GM23338 (cell line): ENCODE measurements at regions not wholly inside any gene's neighbourhood (a gene's known extent, or its start where the extent isn't known, plus 50 kb on each side); places are given as distances from the start of the nearest gene placed in this dataset.

ENCODE experiments used
- ATAC-seq: fragments of 200-7000 bp; cut with Tn5 transposase; 3 replicates; pipeline ENCODE4 v1.9.1; 2020
- DNase-seq: peaks from one replicate; pipeline ENCODE4 v3.0.0-alpha.2; 2015; ENCODE audit warnings: low spot score
- H2AFZ ChIP-seq: fragments of 200-600 bp; sonication (generic); 2 replicates; pipeline ENCODE4 v1.8.0; 2016; ENCODE audit warnings: antibody characterized with exemption, mild to moderate bottlenecking, moderate library complexity
- H3F3A ChIP-seq: fragments of 200-600 bp; sonication (generic); replicated peaks from 2 replicates; pipeline ENCODE4 v1.8.0; 2017; ENCODE audit warnings: antibody characterized with exemption, mixed run types, low read depth
- H3K27ac ChIP-seq: fragments of 200-600 bp; sonication (generic); 2 replicates; pipeline ENCODE4 v1.6.1; 2016; ENCODE audit warnings: low read depth
- H3K27me3 ChIP-seq: fragments of 200-600 bp; sonication (generic); 2 replicates; pipeline ENCODE4 v1.8.0; 2016; ENCODE audit warnings: mild to moderate bottlenecking, mixed run types, moderate library complexity; ENCODE audit not compliant: insufficient read depth
- H3K36me3 ChIP-seq: fragments of 200-600 bp; sonication (generic); 2 replicates; pipeline ENCODE4 v1.8.0; 2016; ENCODE audit warnings: mild to moderate bottlenecking; ENCODE audit not compliant: insufficient read depth
- H3K4me1 ChIP-seq: fragments of 200-600 bp; sonication (generic); 2 replicates; pipeline ENCODE4 v1.8.0; 2016; ENCODE audit warnings: mild to moderate bottlenecking, moderate library complexity; ENCODE audit not compliant: insufficient read depth
- H3K4me2 ChIP-seq: fragments of 200-600 bp; sonication (generic); 2 replicates; pipeline ENCODE4 v1.7.1; 2017; ENCODE audit warnings: mixed run types
- H3K4me3 ChIP-seq: fragments of 200-600 bp; sonication (generic); 2 replicates; pipeline ENCODE4 v1.6.1; 2016; ENCODE audit warnings: mixed run types
- H3K79me2 ChIP-seq: fragments of 200-600 bp; sonication (generic); replicated peaks from 2 replicates; pipeline ENCODE4 v1.8.0; 2017; ENCODE audit warnings: mild to moderate bottlenecking; ENCODE audit not compliant: insufficient read depth
- H3K9me2 ChIP-seq: fragments of 200-600 bp; sonication (generic); 2 replicates; pipeline ENCODE4 v1.8.0; 2017; ENCODE audit not compliant: insufficient read depth
- H4K20me1 ChIP-seq: fragments of 200-600 bp; sonication (generic); replicated peaks from 2 replicates; pipeline ENCODE4 v1.8.0; 2017; ENCODE audit warnings: mild to moderate bottlenecking; ENCODE audit not compliant: insufficient read depth
- H3K27ac Mint-ChIP-seq: 2 replicates; pipeline ENCODE4 v1.8.0; 2020; ENCODE audit warnings: inconsistent platforms, mild to moderate bottlenecking, moderate library complexity, mixed read lengths
- H3K27me3 Mint-ChIP-seq: 3 replicates; pipeline ENCODE4 v1.8.0; 2022; ENCODE audit warnings: low read depth, mild to moderate bottlenecking, moderate library complexity, mixed read lengths, inconsistent platforms; ENCODE audit not compliant: insufficient read depth, poor library complexity
- H3K36me3 Mint-ChIP-seq: 3 replicates; pipeline ENCODE4 v1.8.0; 2021; ENCODE audit warnings: low read depth, mild to moderate bottlenecking, inconsistent platforms, moderate library complexity, mixed read lengths
- H3K4me1 Mint-ChIP-seq: 3 replicates; pipeline ENCODE4 v1.8.0; 2020; ENCODE audit warnings: mild to moderate bottlenecking, inconsistent platforms, mixed read lengths
- H3K4me3 Mint-ChIP-seq: 3 replicates; pipeline ENCODE4 v1.8.0; 2021; ENCODE audit warnings: moderate library complexity, mild to moderate bottlenecking, inconsistent platforms, mixed read lengths
- H3K9me3 Mint-ChIP-seq: 3 replicates; pipeline ENCODE4 v1.8.0; 2020; ENCODE audit warnings: moderate library complexity, mild to moderate bottlenecking, inconsistent platforms, mixed read lengths
- CREB1 ChIP-seq: fragments of 250-450 bp; sonication (Bioruptor Pico); IDR thresholded peaks from 2 replicates; pipeline ENCODE4 v1.5.0; 2020; ENCODE audit warnings: low read depth, mild to moderate bottlenecking, moderate library complexity
- CTCF ChIP-seq, 2 experiments: fragments of 200-600 bp in 1 of 2; sonication (generic) in 1 of 2; conservative IDR thresholded peaks; 2 replicates each; pipeline versions ENCODE4 v1.5.1 to v1.6.1; 2016 to 2017; ENCODE audit warnings: antibody characterized with exemption in 2 of 2, low read depth in 2 of 2, mild to moderate bottlenecking in 2 of 2, moderate library complexity in 1 of 2
- ETS1 ChIP-seq: IDR thresholded peaks from 2 replicates; pipeline ENCODE4 v1.6.1; 2016; ENCODE audit warnings: antibody characterized with exemption
- EZH2 ChIP-seq: fragments of 200-600 bp; sonication (generic); IDR thresholded peaks from one replicate; pipeline ENCODE4 v1.8.0; 2017; ENCODE audit warnings: antibody characterized with exemption, mild to moderate bottlenecking, low read depth; ENCODE audit not compliant: unreplicated experiment
- EZH2phosphoT487 ChIP-seq: fragments of 200-600 bp; sonication (generic); IDR thresholded peaks from one replicate; pipeline ENCODE4 v1.8.1; 2018; ENCODE audit warnings: antibody characterized with exemption; ENCODE audit not compliant: unreplicated experiment
- JUNB ChIP-seq: IDR thresholded peaks from one replicate; pipeline ENCODE4 v1.6.1; 2016; ENCODE audit warnings: antibody characterized with exemption; ENCODE audit not compliant: unreplicated experiment
- NANOG ChIP-seq: IDR thresholded peaks from 2 replicates; pipeline ENCODE4 v1.6.1; 2016; ENCODE audit warnings: antibody characterized with exemption, borderline replicate concordance
- POLR2AphosphoS5 ChIP-seq: IDR thresholded peaks from 2 replicates; pipeline ENCODE4 v1.6.1; 2016; ENCODE audit warnings: antibody characterized with exemption, low read depth
- REST ChIP-seq: IDR thresholded peaks from one replicate; pipeline ENCODE4 v1.6.1; 2018; ENCODE audit warnings: antibody characterized with exemption; ENCODE audit not compliant: unreplicated experiment
- STAT1 ChIP-seq: IDR thresholded peaks from one replicate; pipeline ENCODE4 v1.6.1; 2016; ENCODE audit warnings: antibody characterized with exemption; ENCODE audit not compliant: unreplicated experiment
- ZNF114 ChIP-seq: fragments of 250-450 bp; sonication (Bioruptor Pico); IDR thresholded peaks from 2 replicates; pipeline ENCODE4 v1.5.0; 2020; ENCODE audit warnings: mild to moderate bottlenecking, moderate library complexity
- ZNF331 ChIP-seq: fragments of 250-450 bp; sonication (Bioruptor Pico); IDR thresholded peaks from 2 replicates; pipeline ENCODE4 v1.5.0; 2020; ENCODE audit warnings: low read depth, mild to moderate bottlenecking, moderate library complexity
- ZNF462 ChIP-seq: fragments of 250-450 bp; sonication (Bioruptor Pico); IDR thresholded peaks from 2 replicates; pipeline ENCODE4 v1.5.0; 2020; ENCODE audit warnings: mild to moderate bottlenecking, moderate library complexity

- TF ChIP-seq JUNB (no peak), POLR2AphosphoS5 (no peak), REST (no peak), ZNF331 (CRISPR knock-in tag) (no peak), ZNF114 (CRISPR knock-in tag) (no peak), CREB1 (no peak), NANOG (no peak), ZNF462 (CRISPR knock-in tag) (no peak), EZH2phosphoT487 (no peak), CTCF (conservative IDR thresholded peaks at IDR 0.05; ENCODE audit: low read depth in 2 of 2) (no peak), STAT1 (no peak), ETS1 (no peak), EZH2 (no peak)
- H2AFZ ChIP-seq, result no peak overlapping the region
- no peaks in the 10 kb centered on the region for H3K9me2 ChIP-seq
- no peaks in the 10 kb centered on the region for H4K20me1 ChIP-seq
- ATAC-seq, result no peak
- no peaks in the 10 kb centered on the region for H3K27me3 ChIP-seq
- no peak overlapping the region for H3K4me3 ChIP-seq
- DNase-seq, result no peak
- H3K4me1 ChIP-seq, result no peaks in the 10 kb centered on the region
- no peak overlapping the region for H3K27ac Mint-ChIP-seq
- no peaks in the 10 kb centered on the region for H3F3A ChIP-seq
- H3K79me2 ChIP-seq, result no peaks in the 10 kb centered on the region
- no peak overlapping the region for H3K4me2 ChIP-seq
- no peak overlapping the region for H3K4me3 Mint-ChIP-seq
- H3K27ac ChIP-seq, result no peak overlapping the region
- no peaks in the 10 kb centered on the region for H3K36me3 ChIP-seq
- no peaks in the 10 kb centered on the region for H3K9me3 Mint-ChIP-seq
- no peaks in the 10 kb centered on the region for H3K36me3 Mint-ChIP-seq
- H3K27me3 Mint-ChIP-seq, result peaks cover 9% of the 10 kb centered on the region
- peaks cover 12% of the 10 kb centered on the region for H3K4me1 Mint-ChIP-seq
Observed at GRCh38 chr6:168876956-168877355, 376.7 kb downstream of the THBS2 start.
